DOHH2 (cell line): ENCODE measurements at regions not wholly inside any gene's neighbourhood (a gene's known extent, or its start where the extent isn't known, plus 50 kb on each side); places are given as distances from the start of the nearest gene placed in this dataset.

Experiments used
- H3F3A ChIP-seq: fragments of 200-600 bp; sonication (generic), shearing (Covaris generic); 2 replicates; pipeline ENCODE4 v1.6.0; 2016; ENCODE audit warnings: antibody characterized with exemption, mild to moderate bottlenecking; ENCODE audit not compliant: control insufficient read depth, insufficient read depth
- H3K27ac ChIP-seq: fragments of 200-600 bp; sonication (generic); 2 replicates; pipeline ENCODE4 v1.5.1; 2014; ENCODE audit warnings: low read depth, mild to moderate bottlenecking, low read length, moderate library complexity
- H3K27me3 ChIP-seq: fragments of 200-600 bp; sonication (generic); 2 replicates; pipeline ENCODE4 v1.6.1; 2014; ENCODE audit warnings: mild to moderate bottlenecking, low read length, mixed read lengths; ENCODE audit not compliant: control insufficient read depth
- H3K36me3 ChIP-seq: fragments of 200-600 bp; sonication (generic); 2 replicates; pipeline ENCODE4 v1.6.1; 2014; ENCODE audit warnings: mild to moderate bottlenecking, low read length, moderate library complexity, mixed read lengths; ENCODE audit not compliant: control insufficient read depth
- H3K4me1 ChIP-seq: fragments of 200-600 bp; sonication (generic); 2 replicates; pipeline ENCODE4 v1.6.1; 2014; ENCODE audit warnings: mild to moderate bottlenecking, low read length, mixed read lengths; ENCODE audit not compliant: control insufficient read depth
- H3K4me2 ChIP-seq: fragments of 200-600 bp; sonication (generic); 2 replicates; pipeline ENCODE4 v1.6.0; 2014; ENCODE audit warnings: mild to moderate bottlenecking, low read length, moderate library complexity
- H3K4me3 ChIP-seq: fragments of 200-600 bp; sonication (generic); 2 replicates; pipeline ENCODE4 v1.5.1; 2014; ENCODE audit warnings: mild to moderate bottlenecking, low read length, mixed read lengths
- H3K79me2 ChIP-seq: fragments of 200-600 bp; sonication (generic); 2 replicates; pipeline ENCODE4 v1.6.1; 2014; ENCODE audit warnings: mild to moderate bottlenecking, low read length, mixed read lengths; ENCODE audit not compliant: control insufficient read depth
- H3K9me2 ChIP-seq: fragments of 200-600 bp; sonication (generic); replicated peaks from 2 replicates; pipeline ENCODE4 v1.6.1; 2014; ENCODE audit warnings: mild to moderate bottlenecking, low read length, mixed read lengths; ENCODE audit not compliant: control insufficient read depth
- H3K9me3 ChIP-seq: fragments of 200-600 bp; sonication (generic); 2 replicates; pipeline ENCODE4 v1.6.1; 2014; ENCODE audit warnings: antibody characterized with exemption, low read length, mixed read lengths; ENCODE audit not compliant: control insufficient read depth, insufficient read depth
- H4K20me1 ChIP-seq: fragments of 200-600 bp; sonication (generic); 2 replicates; pipeline ENCODE4 v1.6.0; 2014; ENCODE audit warnings: low read depth, mild to moderate bottlenecking, antibody characterized with exemption, low read length, moderate library complexity; ENCODE audit not compliant: control insufficient read depth, insufficient read depth
- CTCF ChIP-seq: fragments of 200-600 bp; sonication (generic); IDR thresholded peaks from one replicate; pipeline ENCODE4 v1.5.1; 2014; ENCODE audit warnings: antibody characterized with exemption, mild to moderate bottlenecking, low read depth, low read length; ENCODE audit not compliant: poor library complexity, severe bottlenecking
- EZH2phosphoT487 ChIP-seq: fragments of 200-600 bp; sonication (generic); IDR thresholded peaks from 2 replicates; pipeline ENCODE4 v1.6.1; 2017; ENCODE audit warnings: borderline replicate concordance, mild to moderate bottlenecking, antibody characterized with exemption, low read length, moderate library complexity, mixed read lengths

GRCh38 chr1:239446611-239447010 is 60.2 kb downstream of the CHRM3 start:
- Histone ChIP-seq H3K79me2 (no peaks in the 10 kb centered on the region), H3K27me3 (no peaks in the 10 kb centered on the region), H3K27ac (no peak overlapping the region), H3K4me3 (no peak overlapping the region), H3K4me2 (no peak overlapping the region), H3F3A (no peaks in the 10 kb centered on the region), H3K9me3 (no peaks in the 10 kb centered on the region), H3K4me1 (no peaks in the 10 kb centered on the region), H3K36me3 (no peaks in the 10 kb centered on the region), H3K9me2 (no peaks in the 10 kb centered on the region), H4K20me1 (no peaks in the 10 kb centered on the region)
- TF ChIP-seq CTCF, result no peak
- TF ChIP-seq EZH2phosphoT487, result no peak

- Histone ChIP-seq H3K4me3 (no peak overlapping the region), H3F3A (no peaks in the 10 kb centered on the region), H3K79me2 (no peaks in the 10 kb centered on the region), H3K4me2 (no peak overlapping the region), H3K27me3 (no peaks in the 10 kb centered on the region), H3K9me3 (no peaks in the 10 kb centered on the region), H3K9me2 (no peaks in the 10 kb centered on the region), H4K20me1 (no peaks in the 10 kb centered on the region), H3K27ac (no peak overlapping the region), H3K4me1 (no peaks in the 10 kb centered on the region), H3K36me3 (no peaks in the 10 kb centered on the region)
- no peak for TF ChIP-seq EZH2phosphoT487
- TF ChIP-seq CTCF, result no peak
Observed at GRCh38 chr1:239448911-239449310, 62.5 kb downstream of the CHRM3 start.

GRCh38 chr1:239455743-239456142 is 69.4 kb downstream of the CHRM3 start:
- Histone ChIP-seq H3F3A (no peaks in the 10 kb centered on the region), H4K20me1 (no peaks in the 10 kb centered on the region), H3K36me3 (no peaks in the 10 kb centered on the region), H3K27ac (no peak overlapping the region), H3K27me3 (no peaks in the 10 kb centered on the region), H3K4me3 (no peak overlapping the region), H3K79me2 (no peaks in the 10 kb centered on the region), H3K9me2 (no peaks in the 10 kb centered on the region), H3K9me3 (no peaks in the 10 kb centered on the region), H3K4me2 (no peak overlapping the region), H3K4me1 (no peaks in the 10 kb centered on the region)
- no peak for TF ChIP-seq EZH2phosphoT487
- TF ChIP-seq CTCF, result no peak

- no peaks in the 10 kb centered on the region for H3K27me3 ChIP-seq
- no peaks in the 10 kb centered on the region for H4K20me1 ChIP-seq
- no peaks in the 10 kb centered on the region for H3K9me2 ChIP-seq
- H3F3A ChIP-seq, result no peaks in the 10 kb centered on the region
- no peaks in the 10 kb centered on the region for H3K9me3 ChIP-seq
- no peak for TF ChIP-seq CTCF
- no peak for TF ChIP-seq EZH2phosphoT487
- H3K4me1 ChIP-seq, result no peaks in the 10 kb centered on the region
- no peaks in the 10 kb centered on the region for H3K79me2 ChIP-seq
- no peak overlapping the region for H3K4me3 ChIP-seq
- H3K27ac ChIP-seq, result no peak overlapping the region
- no peaks in the 10 kb centered on the region for H3K36me3 ChIP-seq
- H3K4me2 ChIP-seq, result no peak overlapping the region
Observed at GRCh38 chr1:239456788-239457187, 70.4 kb downstream of the CHRM3 start.
